ENCODE measurements at regions not wholly inside any gene's neighbourhood (a gene's known extent, or its start where the extent isn't known, plus 50 kb on each side); places are given as distances from the start of the nearest gene placed in this dataset.
"Not testable (repeated sequence)": the region's sequence is repeated elsewhere in the genome, so short reads cannot be mapped to it uniquely, and the experiment has no call there.

GRCh38 chr1:148253808-148254207 lies 101.7 kb upstream of the NBPF11 start:
- TF ChIP-seq, protein P1, sequence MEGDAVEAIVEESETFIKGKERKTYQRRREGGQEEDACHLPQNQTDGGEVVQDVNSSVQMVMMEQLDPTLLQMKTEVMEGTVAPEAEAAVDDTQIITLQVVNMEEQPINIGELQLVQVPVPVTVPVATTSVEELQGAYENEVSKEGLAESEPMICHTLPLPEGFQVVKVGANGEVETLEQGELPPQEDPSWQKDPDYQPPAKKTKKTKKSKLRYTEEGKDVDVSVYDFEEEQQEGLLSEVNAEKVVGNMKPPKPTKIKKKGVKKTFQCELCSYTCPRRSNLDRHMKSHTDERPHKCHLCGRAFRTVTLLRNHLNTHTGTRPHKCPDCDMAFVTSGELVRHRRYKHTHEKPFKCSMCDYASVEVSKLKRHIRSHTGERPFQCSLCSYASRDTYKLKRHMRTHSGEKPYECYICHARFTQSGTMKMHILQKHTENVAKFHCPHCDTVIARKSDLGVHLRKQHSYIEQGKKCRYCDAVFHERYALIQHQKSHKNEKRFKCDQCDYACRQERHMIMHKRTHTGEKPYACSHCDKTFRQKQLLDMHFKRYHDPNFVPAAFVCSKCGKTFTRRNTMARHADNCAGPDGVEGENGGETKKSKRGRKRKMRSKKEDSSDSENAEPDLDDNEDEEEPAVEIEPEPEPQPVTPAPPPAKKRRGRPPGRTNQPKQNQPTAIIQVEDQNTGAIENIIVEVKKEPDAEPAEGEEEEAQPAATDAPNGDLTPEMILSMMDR (IDR thresholded peaks at IDR 0.05), result not testable (repeated sequence)
- not testable (repeated sequence) for TF ChIP-seq POLR2AphosphoS5, POLR2A (IDR thresholded peaks at IDR 0.05)

Data from breast epithelium (tissue), 3 donors.